Upper lobe of right lung (tissue), 1 donor: ENCODE measurements at regions not wholly inside any gene's neighbourhood (a gene's known extent, or its start where the extent isn't known, plus 50 kb on each side); places are given as distances from the start of the nearest gene placed in this dataset.

ENCODE experiments used
- ATAC-seq: fragments of 200-7000 bp; cut with Tn5 transposase; one replicate; pipeline ENCODE4 v1.9.1; 2020; ENCODE audit warnings: mild to moderate bottlenecking, moderate library complexity
- DNase-seq: peaks from one replicate; pipeline ENCODE4 v3.0.0-alpha.2; 2020
- H3K27ac ChIP-seq: fragments of 200-600 bp; one replicate; pipeline ENCODE4 v1.8.0; 2022
- H3K27me3 ChIP-seq: fragments of 200-600 bp; one replicate; pipeline ENCODE4 v1.8.0; 2022; ENCODE audit warnings: mild to moderate bottlenecking
- H3K36me3 ChIP-seq: fragments of 200-600 bp; one replicate; pipeline ENCODE4 v1.8.0; 2022
- H3K4me1 ChIP-seq: fragments of 200-600 bp; one replicate; pipeline ENCODE4 v1.8.0; 2022
- H3K4me3 ChIP-seq: fragments of 200-600 bp; one replicate; pipeline ENCODE4 v1.8.0; 2022; ENCODE audit warnings: mild to moderate bottlenecking
- H3K9me3 ChIP-seq: fragments of 200-600 bp; one replicate; pipeline ENCODE4 v1.8.0; 2022
- CTCF ChIP-seq: fragments of 200-600 bp; IDR thresholded peaks from one replicate; pipeline ENCODE4 v1.8.0; 2022; ENCODE audit warnings: antibody characterized with exemption
- intact Hi-C: fragments of 100-400 bp; cut with DNase I; formaldehyde crosslinking; loops from one replicate; pipeline ENCODE4 v1.11.0; 2022
- donor health status: DM: no; HTN: yes; CAD: no; lungs with severe emphysema.

DNA sequence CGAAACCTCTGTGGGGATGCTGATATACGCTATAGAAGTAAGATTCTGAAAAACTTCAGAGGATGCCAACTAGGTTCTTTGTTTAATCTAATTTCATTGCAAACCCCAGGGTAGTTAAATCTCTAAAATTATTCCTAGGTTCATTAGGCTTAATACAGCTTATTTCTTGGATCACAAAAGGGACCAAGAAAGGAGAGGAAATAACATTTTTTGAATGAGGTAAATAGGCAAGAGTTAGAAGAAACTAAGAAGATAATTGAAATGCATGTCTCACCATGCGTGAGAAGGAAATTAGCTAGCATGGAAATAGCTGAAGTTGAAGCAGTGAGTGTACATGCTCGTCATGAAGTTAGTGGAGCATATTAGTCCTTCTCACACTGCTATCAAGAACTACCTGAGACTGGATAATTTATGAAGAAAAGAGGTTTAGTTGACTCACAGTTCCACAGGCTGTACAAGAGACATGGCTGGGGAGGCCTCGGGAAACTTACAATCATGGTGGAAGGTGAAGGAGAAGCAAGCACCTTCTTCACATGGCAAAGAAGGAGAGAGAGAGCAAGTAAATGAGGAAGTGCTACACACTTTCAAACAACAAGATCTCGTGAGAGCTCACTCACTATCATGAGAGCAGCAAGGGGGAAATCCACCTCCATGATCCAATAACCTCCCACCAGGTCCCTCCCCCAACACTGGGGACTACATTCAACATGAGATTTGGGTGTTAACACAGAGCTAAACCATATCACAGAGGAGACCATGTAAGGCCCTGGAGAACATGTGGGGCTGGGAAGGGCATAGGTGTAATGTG lies 125.1 kb upstream of the OSMR start:
- intact Hi-C loops: no loop called here

GRCh38 chr5:38722918-38723317 lies 122.9 kb upstream of the OSMR start:
- Histone ChIP-seq H3K27ac (no peak overlapping the region), H3K9me3 (no peaks in the 10 kb centered on the region), H3K27me3 (no peaks in the 10 kb centered on the region), H3K4me1 (no peaks in the 10 kb centered on the region), H3K4me3 (no peak overlapping the region), H3K36me3 (no peaks in the 10 kb centered on the region)
- no peak for TF ChIP-seq CTCF
- no peak for DNase-seq
- no peak for ATAC-seq
- intact Hi-C loops: no loop called here

More for the DNA sequence above, 125.1 kb upstream of the OSMR start:
- Histone ChIP-seq H3K4me1 (no peaks in the 10 kb centered on the region), H3K4me3 (no peak overlapping the region), H3K36me3 (no peaks in the 10 kb centered on the region), H3K9me3 (no peaks in the 10 kb centered on the region), H3K27ac (no peak overlapping the region), H3K27me3 (no peaks in the 10 kb centered on the region)
- DNase-seq (no peak), ATAC-seq (no peak)
- TF ChIP-seq CTCF: no peak

DNA sequence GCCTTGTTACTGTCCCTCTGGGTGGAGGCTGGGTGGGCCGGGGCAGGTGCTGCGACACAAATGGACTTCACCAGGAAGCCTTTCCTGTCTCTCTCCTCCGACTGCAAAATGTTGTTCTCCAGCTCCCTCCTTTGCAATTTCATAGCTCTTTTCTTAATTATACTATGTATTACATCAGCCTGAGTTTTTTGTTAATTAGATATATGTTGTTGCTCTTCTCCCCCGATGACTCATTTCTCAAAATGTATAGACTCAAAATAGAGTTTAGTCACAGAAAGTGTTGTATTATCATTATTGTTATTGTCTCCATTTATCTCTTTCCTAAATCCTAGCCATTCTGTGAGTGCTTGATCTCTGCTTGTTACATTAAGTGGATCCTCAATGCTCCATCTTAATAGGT lies 122.4 kb upstream of the OSMR start:
- Histone ChIP-seq H3K4me3 (no peak overlapping the region), H3K27ac (no peak overlapping the region), H3K4me1 (no peaks in the 10 kb centered on the region), H3K27me3 (no peaks in the 10 kb centered on the region), H3K36me3 (no peaks in the 10 kb centered on the region), H3K9me3 (no peaks in the 10 kb centered on the region)
- intact Hi-C loops: no loop called here
- DNase-seq (no peak), ATAC-seq (no peak)
- no peak for TF ChIP-seq CTCF

- intact Hi-C loops: no loop called here
- Histone ChIP-seq H3K36me3 (no peaks in the 10 kb centered on the region), H3K27ac (no peak overlapping the region), H3K4me3 (no peak overlapping the region), H3K4me1 (no peaks in the 10 kb centered on the region), H3K27me3 (no peaks in the 10 kb centered on the region), H3K9me3 (no peaks in the 10 kb centered on the region)
- TF ChIP-seq CTCF: no peak
- no peak for ATAC-seq
- no peak for DNase-seq
Measured at GRCh38 chr5:38724301-38725030, 121.3 kb upstream of the OSMR start.

GRCh38 chr5:38725371-38725865 lies 120.4 kb upstream of the OSMR start:
- Histone ChIP-seq H3K4me3 (no peak overlapping the region), H3K9me3 (no peaks in the 10 kb centered on the region), H3K27me3 (no peaks in the 10 kb centered on the region), H3K27ac (no peak overlapping the region), H3K4me1 (no peaks in the 10 kb centered on the region), H3K36me3 (no peaks in the 10 kb centered on the region)
- peak; percentile 20 for ATAC-seq
- TF ChIP-seq CTCF: no peak
- no peak for DNase-seq
- intact Hi-C loops: no loop called here
